ENCODE measurements at regions not wholly inside any gene's neighbourhood (a gene's known extent, or its start where the extent isn't known, plus 50 kb on each side); places are given as distances from the start of the nearest gene placed in this dataset.

DNA sequence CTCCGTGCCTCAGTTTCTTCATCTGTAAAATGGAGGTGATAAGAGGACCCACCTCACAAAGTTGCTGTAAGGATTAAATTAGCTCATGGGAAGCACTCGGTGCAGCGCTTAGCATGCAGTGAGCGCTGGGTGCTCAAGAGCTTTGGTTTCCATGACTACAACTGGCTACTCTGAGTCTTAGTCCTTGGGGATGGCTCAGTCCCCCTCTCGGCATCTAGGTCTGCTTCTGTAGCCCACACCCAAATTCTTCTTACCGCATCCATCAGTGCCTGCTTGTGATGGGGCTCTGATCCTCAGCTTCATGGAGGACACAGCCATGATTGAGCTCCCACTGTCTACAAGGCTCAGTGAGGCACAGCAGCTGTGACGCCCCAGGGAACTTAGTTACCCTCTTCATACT is 159.0 kb downstream of the ACTL8 start:
- TF ChIP-seq, protein P1, sequence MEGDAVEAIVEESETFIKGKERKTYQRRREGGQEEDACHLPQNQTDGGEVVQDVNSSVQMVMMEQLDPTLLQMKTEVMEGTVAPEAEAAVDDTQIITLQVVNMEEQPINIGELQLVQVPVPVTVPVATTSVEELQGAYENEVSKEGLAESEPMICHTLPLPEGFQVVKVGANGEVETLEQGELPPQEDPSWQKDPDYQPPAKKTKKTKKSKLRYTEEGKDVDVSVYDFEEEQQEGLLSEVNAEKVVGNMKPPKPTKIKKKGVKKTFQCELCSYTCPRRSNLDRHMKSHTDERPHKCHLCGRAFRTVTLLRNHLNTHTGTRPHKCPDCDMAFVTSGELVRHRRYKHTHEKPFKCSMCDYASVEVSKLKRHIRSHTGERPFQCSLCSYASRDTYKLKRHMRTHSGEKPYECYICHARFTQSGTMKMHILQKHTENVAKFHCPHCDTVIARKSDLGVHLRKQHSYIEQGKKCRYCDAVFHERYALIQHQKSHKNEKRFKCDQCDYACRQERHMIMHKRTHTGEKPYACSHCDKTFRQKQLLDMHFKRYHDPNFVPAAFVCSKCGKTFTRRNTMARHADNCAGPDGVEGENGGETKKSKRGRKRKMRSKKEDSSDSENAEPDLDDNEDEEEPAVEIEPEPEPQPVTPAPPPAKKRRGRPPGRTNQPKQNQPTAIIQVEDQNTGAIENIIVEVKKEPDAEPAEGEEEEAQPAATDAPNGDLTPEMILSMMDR (IDR thresholded peaks at IDR 0.05; ENCODE audit: insufficient read depth, missing control alignments): no peak
- no peak for DNase-seq (ENCODE audit: insufficient read length, low spot score)
- no peak for FAIRE-seq

- TF ChIP-seq, protein P1 (IDR thresholded peaks at IDR 0.05; ENCODE audit: insufficient read depth, missing control alignments): no peak
- DNase-seq (ENCODE audit: insufficient read length, low spot score): no peak
- no peak for FAIRE-seq
Measured at GRCh38 chr1:17914987-17915386, 159.9 kb downstream of the ACTL8 start.

GRCh38 chr1:17915511-17916197 is 160.5 kb downstream of the ACTL8 start:
- DNase-seq (ENCODE audit: insufficient read length, low spot score) (no peak), FAIRE-seq (no peak)
- TF ChIP-seq, protein P1 (IDR thresholded peaks at IDR 0.05; ENCODE audit: insufficient read depth, missing control alignments): no peak

GRCh38 chr1:17916702-17917101 is 161.6 kb downstream of the ACTL8 start:
- TF ChIP-seq, protein P1 (IDR thresholded peaks at IDR 0.05; ENCODE audit: insufficient read depth, missing control alignments): no peak
- no peak for DNase-seq (ENCODE audit: insufficient read length, low spot score)
- no peak for FAIRE-seq

DNA sequence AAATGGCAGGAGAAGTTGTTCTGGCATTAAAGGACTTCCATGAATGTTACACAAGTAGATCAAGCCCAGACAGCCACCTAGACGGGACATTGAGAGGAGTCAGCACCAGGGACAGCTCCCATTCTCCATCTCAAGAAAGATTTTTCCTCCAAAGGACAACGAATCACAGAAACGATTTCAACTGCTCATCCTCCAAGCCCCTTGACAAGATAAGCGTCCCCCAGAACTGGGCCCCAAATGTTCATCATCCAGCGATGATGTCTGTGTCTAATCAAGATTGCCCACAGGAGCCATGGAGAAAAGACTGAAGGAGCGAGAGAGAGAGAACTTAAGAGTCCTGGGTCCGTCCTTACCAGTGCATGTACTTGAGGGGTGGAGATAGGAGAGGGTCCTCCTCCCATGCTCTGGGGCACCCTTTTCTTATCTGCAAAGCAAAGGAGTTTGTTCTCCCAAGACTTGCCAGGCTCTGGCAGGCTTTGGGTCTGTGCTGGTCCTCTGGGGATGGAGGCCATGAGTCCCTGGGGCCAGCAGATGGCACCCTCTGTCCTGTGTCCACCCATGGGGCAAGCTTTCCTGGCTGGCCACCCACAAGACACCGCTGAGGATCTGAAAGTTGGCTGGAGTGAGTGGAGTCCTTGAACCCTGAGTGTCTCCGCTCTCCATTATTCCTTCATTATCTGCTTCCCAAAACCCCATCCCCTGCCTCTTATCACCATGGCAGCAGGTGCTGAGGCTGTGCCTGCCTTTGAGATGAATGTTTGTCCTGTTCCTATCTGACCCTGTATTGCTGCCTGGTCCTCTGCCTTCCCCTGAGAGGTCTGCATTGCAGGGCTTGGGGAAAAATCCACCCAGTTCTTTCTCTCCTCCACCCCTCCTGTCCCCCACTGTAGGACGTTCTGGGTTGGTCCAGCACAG is 164.6 kb downstream of the ACTL8 start:
- TF ChIP-seq, protein P1 (IDR thresholded peaks at IDR 0.05; ENCODE audit: insufficient read depth, missing control alignments): peak; percentile 16
- DNase-seq (ENCODE audit: insufficient read length, low spot score) (no peak), FAIRE-seq (no peak)

DNA sequence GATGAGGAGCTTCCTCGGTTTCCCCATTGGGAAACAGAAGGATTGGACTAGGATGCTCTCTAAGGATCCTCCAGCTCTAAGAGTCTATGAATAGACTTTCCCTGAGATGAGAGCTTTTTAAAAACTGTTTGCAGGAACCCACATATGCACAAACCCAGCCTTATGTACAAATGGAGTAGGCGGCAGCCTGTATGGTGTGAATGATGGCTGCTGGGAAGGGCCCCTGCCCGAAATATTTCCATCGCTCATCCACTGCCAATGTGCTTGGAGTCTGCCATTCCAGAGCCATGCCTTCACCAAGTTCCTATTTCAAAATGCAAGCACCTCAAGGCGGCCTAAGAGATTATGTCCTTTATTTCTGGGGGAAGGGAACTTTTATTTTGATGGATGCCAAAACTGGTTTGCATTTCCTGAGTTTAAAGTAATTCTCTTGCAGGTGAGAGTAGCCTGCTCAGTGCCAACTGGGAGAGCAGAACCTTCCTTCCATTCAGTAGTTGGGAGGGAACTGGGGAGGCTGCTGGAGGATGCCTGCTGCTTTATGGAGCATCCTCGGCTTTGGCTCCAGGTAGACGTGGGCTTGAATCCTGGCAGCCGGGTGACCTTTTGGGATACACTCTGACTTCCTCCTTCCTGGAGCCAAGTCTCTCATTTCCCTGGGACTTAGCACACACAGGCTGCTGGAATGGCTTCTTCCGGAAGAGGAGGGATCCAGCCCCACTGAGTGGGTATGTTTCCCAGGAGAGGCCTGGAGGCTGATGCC is 165.9 kb downstream of the ACTL8 start:
- FAIRE-seq (no peak), DNase-seq (ENCODE audit: insufficient read length, low spot score) (no peak)
- TF ChIP-seq, protein P1 (IDR thresholded peaks at IDR 0.05; ENCODE audit: insufficient read depth, missing control alignments): no peak

Data from D721Med (cell line).